H9 (cell line): ENCODE measurements at regions not wholly inside any gene's neighbourhood (a gene's known extent, or its start where the extent isn't known, plus 50 kb on each side); places are given as distances from the start of the nearest gene placed in this dataset.

Experiments used
- DNase-seq: peaks from one replicate; pipeline ENCODE4 v3.0.0-alpha.2; 2017
- H2AFZ ChIP-seq: one replicate; pipeline ENCODE4 v1.6.1; 2013; ENCODE audit warnings: mild to moderate bottlenecking, low read length, control low read depth, moderate library complexity
- H2AK5ac ChIP-seq: 2 replicates; pipeline ENCODE4 v1.6.1; 2013; ENCODE audit warnings: low read length, control low read depth, mixed read lengths; ENCODE audit not compliant: insufficient read length
- H2BK120ac ChIP-seq: one replicate; pipeline ENCODE4 v1.6.1; 2013; ENCODE audit warnings: low read depth, mild to moderate bottlenecking, low read length, control low read depth, inconsistent platforms; ENCODE audit not compliant: poor library complexity, severe bottlenecking
- H2BK12ac ChIP-seq: 2 replicates; pipeline ENCODE4 v1.6.1; 2013; ENCODE audit warnings: low read length, control low read depth, mixed read lengths, low read depth; ENCODE audit not compliant: insufficient read length
- H2BK15ac ChIP-seq: 2 replicates; pipeline ENCODE4 v1.6.1; 2013; ENCODE audit warnings: low read depth, low read length, control low read depth
- H2BK20ac ChIP-seq: one replicate; pipeline ENCODE4 v1.6.1; 2013; ENCODE audit warnings: low read depth, mild to moderate bottlenecking, low read length, control low read depth, inconsistent platforms; ENCODE audit not compliant: poor library complexity, severe bottlenecking
- H2BK5ac ChIP-seq: 2 replicates; pipeline ENCODE4 v1.6.1; 2013; ENCODE audit warnings: low read length, control low read depth, mixed read lengths; ENCODE audit not compliant: insufficient read length
- H3K14ac ChIP-seq: 2 replicates; pipeline ENCODE4 v1.6.1; 2013; ENCODE audit warnings: low read length, control low read depth; ENCODE audit not compliant: insufficient read depth
- H3K18ac ChIP-seq: 2 replicates; pipeline ENCODE4 v1.6.1; 2013; ENCODE audit warnings: low read depth, mild to moderate bottlenecking, mixed read lengths, low read length, control low read depth; ENCODE audit not compliant: insufficient read length
- H3K23ac ChIP-seq: 2 replicates; pipeline ENCODE4 v1.6.1; 2013; ENCODE audit warnings: low read length, control low read depth, mixed read lengths, low read depth; ENCODE audit not compliant: insufficient read length
- H3K23me2 ChIP-seq: 2 replicates; pipeline ENCODE4 v1.6.1; 2013; ENCODE audit warnings: low read depth, mild to moderate bottlenecking, mixed read lengths, low read length, control low read depth; ENCODE audit not compliant: insufficient read length, poor library complexity, severe bottlenecking
- H3K27ac ChIP-seq: 2 replicates; pipeline ENCODE4 v1.5.1; 2013; ENCODE audit warnings: low read length, control low read depth, mixed read lengths, low read depth; ENCODE audit not compliant: insufficient read length
- H3K27me3 ChIP-seq: 2 replicates; pipeline ENCODE4 v1.6.1; 2013; ENCODE audit warnings: low read length, control low read depth, inconsistent platforms; ENCODE audit not compliant: insufficient read depth
- H3K4ac ChIP-seq: 2 replicates; pipeline ENCODE4 v1.6.1; 2013; ENCODE audit warnings: low read depth, mild to moderate bottlenecking, control low read depth, inconsistent platforms, low read length, moderate library complexity
- H3K4me1 ChIP-seq: 2 replicates; pipeline ENCODE4 v1.6.1; 2013; ENCODE audit warnings: low read length, control low read depth, inconsistent platforms; ENCODE audit not compliant: insufficient read depth
- H3K4me2 ChIP-seq: 2 replicates; pipeline ENCODE4 v1.6.1; 2013; ENCODE audit warnings: low read length, control low read depth, mixed read lengths; ENCODE audit not compliant: insufficient read length, insufficient read depth
- H3K56ac ChIP-seq: 2 replicates; pipeline ENCODE4 v1.6.1; 2013; ENCODE audit warnings: low read depth, mild to moderate bottlenecking, mixed read lengths, low read length, control low read depth; ENCODE audit not compliant: insufficient read length
- H3K79me1 ChIP-seq: 2 replicates; pipeline ENCODE4 v1.6.1; 2013; ENCODE audit warnings: low read depth, mild to moderate bottlenecking, moderate library complexity, low read length, control low read depth, inconsistent platforms; ENCODE audit not compliant: insufficient read depth, poor library complexity, severe bottlenecking
- H3K79me2 ChIP-seq: 2 replicates; pipeline ENCODE4 v1.6.1; 2013; ENCODE audit warnings: low read length, control low read depth, inconsistent platforms; ENCODE audit not compliant: insufficient read depth
- H3K9ac ChIP-seq: 2 replicates; pipeline ENCODE4 v1.6.1; 2013; ENCODE audit warnings: low read length, control low read depth, mixed read lengths; ENCODE audit not compliant: insufficient read length; ENCODE audit errors: extremely low read depth
- H3K9me3 ChIP-seq: one replicate; pipeline ENCODE4 v1.6.1; 2013; ENCODE audit warnings: low read depth, low read length, inconsistent platforms; ENCODE audit not compliant: control insufficient read depth
- H3T11ph ChIP-seq: one replicate; pipeline ENCODE4 v1.6.1; 2013; ENCODE audit warnings: mild to moderate bottlenecking, low read length, control low read depth, inconsistent platforms
- H4K20me1 ChIP-seq: one replicate; pipeline ENCODE4 v1.6.1; 2013; ENCODE audit not compliant: control insufficient read depth, insufficient read length, insufficient read depth
- H4K5ac ChIP-seq: 2 replicates; pipeline ENCODE4 v1.6.1; 2013; ENCODE audit warnings: low read depth, mild to moderate bottlenecking, mixed read lengths, low read length, control low read depth; ENCODE audit not compliant: insufficient read length
- H4K8ac ChIP-seq: replicated peaks from 2 replicates; pipeline ENCODE4 v1.6.1; 2013; ENCODE audit warnings: low read length, control low read depth, mixed read lengths, low read depth; ENCODE audit not compliant: insufficient read length
- H4K91ac ChIP-seq: 2 replicates; pipeline ENCODE4 v1.6.1; 2013; ENCODE audit warnings: low read depth, mild to moderate bottlenecking, moderate library complexity, mixed read lengths, low read length, control low read depth; ENCODE audit not compliant: insufficient read length
- H3K27ac Mint-ChIP-seq, 3 experiments: 2 replicates in 2 of 3; 3 replicates in 1 of 3; pipeline ENCODE4 v1.8.0; 2020 to 2021; ENCODE audit warnings: mixed read lengths in 3 of 3, mild to moderate bottlenecking in 1 of 3, moderate library complexity in 1 of 3
- H3K27me3 Mint-ChIP-seq: 2 replicates; pipeline ENCODE4 v1.8.0; 2021; ENCODE audit warnings: low read depth, mild to moderate bottlenecking, moderate library complexity, mixed read lengths
- H3K36me3 Mint-ChIP-seq, 3 experiments: 2 replicates in 2 of 3; 3 replicates in 1 of 3; pipeline ENCODE4 v1.8.0; 2020 to 2021; ENCODE audit warnings: low read depth in 3 of 3, mixed read lengths in 3 of 3; ENCODE audit not compliant: insufficient read depth in 1 of 3
- H3K4me1 Mint-ChIP-seq, 2 experiments: 2 replicates each; pipeline ENCODE4 v1.8.0; 2020; ENCODE audit warnings: mixed read lengths in 2 of 2
- H3K4me3 Mint-ChIP-seq, 2 experiments: 2 replicates in 1 of 2; 3 replicates in 1 of 2; pipeline ENCODE4 v1.8.0; 2020 to 2021; ENCODE audit warnings: mild to moderate bottlenecking in 2 of 2, mixed read lengths in 2 of 2, moderate library complexity in 1 of 2
- H3K9me3 Mint-ChIP-seq, 2 experiments: 2 replicates in 1 of 2; 3 replicates in 1 of 2; pipeline ENCODE4 v1.8.0; 2020; ENCODE audit warnings: mild to moderate bottlenecking in 2 of 2, mixed read lengths in 2 of 2, moderate library complexity in 1 of 2
- CTCF ChIP-seq: fragments of 200-600 bp; sonication (generic); conservative IDR thresholded peaks from 3 replicates; pipeline ENCODE4 v1.8.0; 2021; ENCODE audit warnings: antibody characterized with exemption, mild to moderate bottlenecking
- WGBS: extraction: QIAGEN DNeasy Blood & Tissue Kit; methylation state at CpG from one replicate; pipeline ENCODE4 v1.1.7; 2013; ENCODE audit warnings: missing lambda C conversion rate, low lambda C conversion rate, mixed read lengths; ENCODE audit not compliant: insufficient read length; ENCODE audit errors: extremely low coverage; 5-methylcytosine and 5-hydroxymethylcytosine counted together

GRCh38 chr2:239684996-239685395 lies 284.2 kb upstream of the HDAC4 start:
- Mint-ChIP-seq H3K4me3 (no peak overlapping the region), H3K9me3 (peaks cover 0 to 2% of the 10 kb centered on the region in 2 experiments; a peak in 2 of 5 replicates), H3K4me1 (peaks cover 4 to 7% of the 10 kb centered on the region in 2 experiments), H3K27ac (no peak overlapping the region), H3K27me3 (peaks cover 13% of the 10 kb centered on the region), H3K36me3 (no peaks in the 10 kb centered on the region)
- Histone ChIP-seq H3K4me1 (no peaks in the 10 kb centered on the region), H4K8ac (no peak overlapping the region), H3T11ph (no peak overlapping the region), H4K91ac (no peak overlapping the region), H4K20me1 (no peaks in the 10 kb centered on the region), H2BK15ac (no peak overlapping the region), H2BK5ac (no peak overlapping the region), H2BK120ac (no peak overlapping the region), H3K27ac (no peak overlapping the region), H3K23me2 (no peaks in the 10 kb centered on the region), H3K23ac (no peak overlapping the region), H3K27me3 (no peaks in the 10 kb centered on the region), H2BK12ac (no peak overlapping the region), H2AK5ac (no peak overlapping the region), H3K79me1 (no peaks in the 10 kb centered on the region), H3K4me2 (no peak overlapping the region), H3K4ac (no peak overlapping the region), H3K18ac (no peak overlapping the region), H4K5ac (no peak overlapping the region), H2AFZ (no peak overlapping the region), H3K9ac (no peak overlapping the region), H3K79me2 (no peaks in the 10 kb centered on the region), H3K9me3 (no peaks in the 10 kb centered on the region), H2BK20ac (no peak overlapping the region), H3K56ac (no peak overlapping the region), H3K14ac (no peak overlapping the region)
- no peak for TF ChIP-seq CTCF
- no CpG with 5 or more reads among the region's 4 CpGs for WGBS
- DNase-seq = no peak
